Subcutaneous abdominal adipose tissue (tissue), 5 donors: ENCODE measurements at regions not wholly inside any gene's neighbourhood (a gene's known extent, or its start where the extent isn't known, plus 50 kb on each side); places are given as distances from the start of the nearest gene placed in this dataset.
"Not testable (repeated sequence)": the region's sequence is repeated elsewhere in the genome, so short reads cannot be mapped to it uniquely, and the experiment has no call there.

Experiments
- H3K27ac ChIP-seq: one replicate; pipeline ENCODE4 v1.7.0; 2013; ENCODE audit warnings: low read depth, mild to moderate bottlenecking, inconsistent platforms, low read length, moderate library complexity
- H3K27me3 ChIP-seq, 5 donors: one replicate each; pipeline ENCODE4 v1.7.0; 2013; ENCODE audit warnings: low read length in 5 of 5, inconsistent platforms in 1 of 5; ENCODE audit not compliant: control insufficient read depth in 5 of 5, insufficient read depth in 4 of 5
- H3K36me3 ChIP-seq, 5 donors: one replicate each; pipeline ENCODE4 v1.7.0; 2013; ENCODE audit warnings: low read length in 5 of 5; ENCODE audit not compliant: control insufficient read depth in 5 of 5, insufficient read depth in 5 of 5
- H3K4me1 ChIP-seq, 5 donors: one replicate each; pipeline ENCODE4 v1.7.0; 2013; ENCODE audit warnings: low read length in 5 of 5, mild to moderate bottlenecking in 3 of 5, moderate library complexity in 1 of 5; ENCODE audit not compliant: control insufficient read depth in 5 of 5, insufficient read depth in 5 of 5
- H3K4me3 ChIP-seq, 5 donors: one replicate each; pipeline ENCODE4 v1.7.0; 2013; ENCODE audit warnings: low read length in 5 of 5, low read depth in 1 of 5
- H3K9ac ChIP-seq, 5 donors: one replicate each; pipeline ENCODE4 v1.7.0; 2013; ENCODE audit warnings: low read length in 5 of 5, mild to moderate bottlenecking in 4 of 5, moderate library complexity in 3 of 5
- H3K9me3 ChIP-seq, 5 donors: one replicate each; pipeline ENCODE4 v1.7.0; 2013; ENCODE audit warnings: low read length in 5 of 5; ENCODE audit not compliant: control insufficient read depth in 5 of 5
- donor health status: healthy.
- donor health status: healthy.
- donor health status: healthy.
- donor health status: healthy.
- donor health status: healthy.

- H3K4me3 ChIP-seq, result no peak overlapping the region
- H3K4me1 ChIP-seq, result peaks cover 0 to 10% (median 2%) of the 10 kb centered on the region in 5 donors
- H3K9me3 ChIP-seq, result peaks cover 0 to 1% (median 0%) of the 10 kb centered on the region in 5 donors
- H3K27ac ChIP-seq, result no peak overlapping the region
- no peaks in the 10 kb centered on the region for H3K36me3 ChIP-seq
- H3K9ac ChIP-seq, result no peak overlapping the region
- H3K27me3 ChIP-seq, result peaks cover 0 to 2% (median 0%) of the 10 kb centered on the region in 5 donors
Observed at GRCh38 chr1:31485166-31485565, 72.2 kb downstream of the SERINC2 start.

GRCh38 chr1:31487143-31487542 is 74.1 kb downstream of the SERINC2 start:
- peaks cover 0 to 6% (median 0%) of the 10 kb centered on the region in 5 donors for H3K27me3 ChIP-seq
- peaks cover 0 to 10% (median 2%) of the 10 kb centered on the region in 5 donors for H3K4me1 ChIP-seq
- H3K4me3 ChIP-seq, result peak overlapping the region in 1 of 5 donors; percentile 24
- H3K9me3 ChIP-seq, result peaks cover 0 to 3% (median 0%) of the 10 kb centered on the region in 5 donors
- H3K9ac ChIP-seq, result no peak overlapping the region
- H3K27ac ChIP-seq, result no peak overlapping the region
- H3K36me3 ChIP-seq, result no peaks in the 10 kb centered on the region

GRCh38 chr1:31487721-31488293 is 74.8 kb downstream of the SERINC2 start:
- H3K27ac ChIP-seq, result no peak overlapping the region
- peaks cover 0 to 3% (median 0%) of the 10 kb centered on the region in 5 donors for H3K9me3 ChIP-seq
- H3K36me3 ChIP-seq, result no peaks in the 10 kb centered on the region
- peaks cover 0 to 6% (median 0%) of the 10 kb centered on the region in 5 donors for H3K27me3 ChIP-seq
- H3K9ac ChIP-seq, result no peak overlapping the region
- H3K4me3 ChIP-seq, result no peak overlapping the region
- H3K4me1 ChIP-seq, result peaks cover 0 to 6% (median 2%) of the 10 kb centered on the region in 5 donors

GRCh38 chr1:31488528-31488927 is 75.5 kb downstream of the SERINC2 start:
- Histone ChIP-seq H3K4me1 (peaks cover 0 to 5% (median 2%) of the 10 kb centered on the region in 5 donors), H3K27me3 (peaks cover 0 to 6% (median 0%) of the 10 kb centered on the region in 5 donors), H3K9ac (no peak overlapping the region), H3K4me3 (no peak overlapping the region), H3K9me3 (peaks cover 0 to 3% (median 0%) of the 10 kb centered on the region in 5 donors), H3K27ac (no peak overlapping the region), H3K36me3 (no peaks in the 10 kb centered on the region)

GRCh38 chr1:31489575-31489974 is 76.6 kb downstream of the SERINC2 start:
- H3K27ac ChIP-seq, H3K36me3 ChIP-seq, H3K4me1 ChIP-seq, H3K27me3 ChIP-seq, H3K9me3 ChIP-seq, H3K4me3 ChIP-seq, H3K9ac ChIP-seq: not testable (repeated sequence)

GRCh38 chr1:31490596-31490995 is 77.6 kb downstream of the SERINC2 start:
- H3K4me1 ChIP-seq, H3K9ac ChIP-seq, H3K9me3 ChIP-seq, H3K27ac ChIP-seq, H3K27me3 ChIP-seq, H3K36me3 ChIP-seq, H3K4me3 ChIP-seq: not testable (repeated sequence)

- not testable (repeated sequence) for H3K27ac ChIP-seq, H3K9ac ChIP-seq
Observed at GRCh38 chr1:31495351-31495750, 81.0 kb upstream of the TINAGL1 start.

GRCh38 chr1:31495770-31496169 is 80.5 kb upstream of the TINAGL1 start:
- not testable (repeated sequence) for H3K27me3 ChIP-seq, H3K4me3 ChIP-seq, H3K9ac ChIP-seq, H3K36me3 ChIP-seq, H3K27ac ChIP-seq, H3K4me1 ChIP-seq, H3K9me3 ChIP-seq

More at GRCh38 chr1:31495351-31495750, 81.0 kb upstream of the TINAGL1 start:
- H3K36me3 ChIP-seq, H3K27me3 ChIP-seq, H3K4me1 ChIP-seq, H3K4me3 ChIP-seq, H3K9me3 ChIP-seq: not testable (repeated sequence)

- no peaks in the 10 kb centered on the region for H3K9me3 ChIP-seq
- H3K27me3 ChIP-seq, result peaks cover 0 to 9% (median 4%) of the 10 kb centered on the region in 5 donors
- no peak overlapping the region for H3K4me3 ChIP-seq
- no peak overlapping the region for H3K9ac ChIP-seq
- H3K36me3 ChIP-seq, result no peaks in the 10 kb centered on the region
- H3K4me1 ChIP-seq, result no peaks in the 10 kb centered on the region
- no peak overlapping the region for H3K27ac ChIP-seq
Observed at GRCh38 chr1:31497601-31498000, 78.7 kb upstream of the TINAGL1 start.

- Histone ChIP-seq H3K36me3 (no peaks in the 10 kb centered on the region), H3K27me3 (peaks cover 4 to 14% (median 12%) of the 10 kb centered on the region in 5 donors), H3K9ac (no peak overlapping the region), H3K27ac (no peak overlapping the region), H3K9me3 (no peaks in the 10 kb centered on the region), H3K4me3 (no peak overlapping the region), H3K4me1 (no peaks in the 10 kb centered on the region)
Observed at GRCh38 chr1:31498376-31499040, 77.8 kb upstream of the TINAGL1 start.
